HG03066 (cell line): ENCODE measurements at regions not wholly inside any gene's neighbourhood (a gene's known extent, or its start where the extent isn't known, plus 50 kb on each side); places are given as distances from the start of the nearest gene placed in this dataset.

Experiments used
- ATAC-seq: cut with Tn5 transposase; IDR thresholded peaks from one replicate; pipeline ENCODE4 v1.9.1; 2021; ENCODE audit warnings: low read depth; ENCODE audit not compliant: unreplicated experiment

DNA sequence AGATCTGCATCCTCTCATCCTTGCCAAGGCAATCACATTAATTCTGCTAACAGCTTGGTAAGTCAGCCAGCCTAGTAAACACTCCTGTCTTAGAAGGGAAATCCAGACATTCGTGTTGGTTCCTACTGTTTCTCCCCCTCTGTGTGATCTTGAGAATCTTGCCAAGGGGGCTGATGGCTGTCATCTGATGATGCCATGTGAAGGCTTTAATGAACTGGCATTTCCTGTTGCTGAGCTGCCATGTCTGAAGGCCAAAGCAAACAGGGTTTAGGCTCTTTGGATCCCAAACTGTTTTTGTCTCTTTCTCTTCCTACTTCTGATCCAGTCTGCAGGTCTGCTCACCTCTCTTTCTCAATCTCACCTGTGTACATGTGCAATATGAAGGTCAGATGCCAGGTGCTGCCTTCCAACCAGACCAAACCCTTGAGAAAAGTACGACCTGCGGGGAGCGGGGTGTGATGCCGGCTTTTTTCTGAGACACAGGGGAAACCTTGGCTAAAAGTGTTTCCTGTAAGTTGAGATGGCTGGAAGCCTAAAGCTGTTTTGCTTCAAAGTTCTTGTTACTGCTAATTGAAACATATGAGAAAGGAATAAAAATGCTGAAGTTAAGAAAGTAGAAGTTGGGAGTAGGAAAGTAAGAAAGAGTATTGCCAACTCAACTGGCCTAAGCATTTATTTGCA lies 532.9 kb downstream of the ANKRD50 start:
- no peak for ATAC-seq

DNA sequence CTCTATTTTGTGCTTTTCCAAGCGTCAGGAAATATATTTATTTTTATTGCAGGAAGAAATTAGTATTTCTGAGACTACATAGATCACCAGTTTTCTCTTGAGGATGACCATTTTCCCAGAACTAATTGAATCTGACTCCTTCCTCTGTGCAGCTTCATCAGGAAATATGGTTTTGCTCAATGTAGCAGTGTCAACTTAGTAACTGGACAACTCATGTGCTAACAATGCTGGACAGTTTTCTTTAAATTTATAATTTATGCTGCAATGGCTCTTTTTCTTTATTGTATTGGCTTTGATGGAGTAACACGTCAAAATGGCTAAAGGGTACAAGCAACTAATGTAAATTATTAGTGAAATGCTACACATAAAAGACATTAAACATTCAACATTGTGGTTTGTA lies 531.5 kb downstream of the ANKRD50 start:
- no peak for ATAC-seq

DNA sequence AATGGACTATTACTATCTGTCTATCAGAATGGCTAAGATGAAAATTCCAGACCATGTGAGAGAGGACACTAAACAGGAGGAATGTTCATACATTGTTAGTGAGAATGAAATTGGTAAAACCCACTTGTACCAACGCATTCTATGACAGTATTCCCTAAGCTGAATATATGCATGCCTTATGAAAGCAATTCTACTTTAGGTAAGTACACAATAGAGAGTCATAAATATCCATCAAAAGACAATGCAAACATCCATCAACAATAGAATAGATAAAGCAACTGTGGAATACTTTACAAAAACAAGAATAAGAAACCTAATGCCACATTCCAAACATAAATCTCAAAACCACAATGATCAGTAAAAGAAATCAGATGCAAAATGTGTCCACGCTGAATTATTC lies 529.3 kb downstream of the ANKRD50 start:
- no peak for ATAC-seq

- no peak for ATAC-seq
These were observed 528.6 kb downstream of the ANKRD50 start for GRCh38 chr4:124183926-124184325.

- ATAC-seq, result no peak
These were observed 527.7 kb downstream of the ANKRD50 start for GRCh38 chr4:124184792-124185191.

- ATAC-seq, result no peak
These were observed 523.9 kb downstream of the ANKRD50 start for GRCh38 chr4:124188595-124188994.

DNA sequence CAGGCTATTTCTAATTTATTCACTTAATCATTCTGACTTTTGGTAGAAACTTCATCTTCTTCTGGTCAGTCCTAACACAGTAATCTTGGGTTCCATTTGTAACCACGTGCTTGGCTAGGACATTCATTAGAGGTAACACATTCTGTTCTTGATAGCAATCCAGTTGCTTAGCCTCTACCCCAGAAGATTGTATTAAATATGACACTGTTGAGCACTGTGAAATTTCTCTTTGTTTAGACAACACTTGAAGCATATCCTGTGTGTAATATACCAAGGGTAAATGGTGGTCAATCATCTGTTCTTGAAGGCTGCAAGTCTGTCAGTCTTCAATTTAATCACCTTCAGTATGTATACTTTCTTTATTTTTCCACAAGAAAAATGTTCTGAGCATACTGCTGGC lies 523.0 kb downstream of the ANKRD50 start:
- no peak for ATAC-seq

- no peak for ATAC-seq
These were observed 521.2 kb downstream of the ANKRD50 start for GRCh38 chr4:124191329-124191728.

GRCh38 chr4:124192544-124192943 lies 520.0 kb downstream of the ANKRD50 start:
- ATAC-seq, result no peak

DNA sequence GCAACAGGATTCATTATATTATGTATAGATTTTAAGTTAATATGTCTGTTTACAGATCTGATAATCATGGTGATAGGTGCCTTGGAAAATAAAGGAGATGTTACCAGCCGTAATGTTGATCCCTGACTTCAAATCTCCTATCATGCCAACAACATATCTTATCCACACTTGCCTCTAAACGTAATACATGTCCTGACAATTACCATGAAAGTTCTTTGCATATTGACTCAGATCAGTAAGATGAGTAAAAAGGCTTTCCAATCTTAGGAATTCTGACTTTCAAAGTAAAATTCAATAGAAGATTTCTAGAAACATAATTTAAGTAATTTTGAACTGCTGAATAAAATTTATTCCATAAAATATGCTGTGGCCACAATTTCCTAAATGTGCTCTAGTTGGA lies 513.3 kb downstream of the ANKRD50 start:
- no peak for ATAC-seq

DNA sequence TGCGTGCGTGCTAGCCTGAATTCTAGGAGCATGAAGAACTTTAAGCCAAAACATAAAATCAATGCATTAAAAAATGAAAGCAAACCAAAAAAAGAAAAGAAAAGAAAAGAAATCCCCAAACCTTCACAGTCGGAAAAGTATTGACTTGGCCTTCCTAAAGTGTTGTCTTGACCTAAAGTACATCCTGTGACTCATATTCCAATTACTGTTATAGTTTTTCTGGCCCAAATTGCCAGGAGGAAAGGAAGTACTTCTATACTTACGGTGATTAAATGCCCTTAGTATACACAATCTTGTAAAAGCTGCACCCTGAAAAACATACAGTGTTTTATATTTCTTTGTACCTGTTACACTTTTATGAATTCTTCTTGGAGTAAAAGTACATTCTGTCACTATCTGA lies 512.8 kb downstream of the ANKRD50 start:
- ATAC-seq, result no peak

- no peak for ATAC-seq
These were observed 510.9 kb downstream of the ANKRD50 start for GRCh38 chr4:124201636-124202035.

DNA sequence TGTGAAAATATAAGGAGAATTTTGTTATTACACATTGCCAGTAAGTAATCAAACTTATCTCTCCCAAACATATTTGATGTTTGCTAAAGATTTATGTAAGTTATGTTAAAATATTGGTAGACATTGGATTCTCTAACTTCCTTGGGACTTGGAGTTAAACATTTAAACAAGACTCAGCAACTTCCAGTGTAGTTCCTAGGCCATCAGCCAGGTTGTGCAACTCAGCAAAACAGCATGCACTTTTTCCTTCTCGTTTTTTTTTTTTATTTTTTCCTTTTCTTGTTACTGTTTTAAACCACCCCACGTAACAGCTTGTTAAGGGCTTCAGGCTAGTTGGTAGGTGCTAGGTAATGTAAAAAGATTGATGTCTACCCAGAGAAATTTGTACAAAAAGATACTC lies 510.4 kb downstream of the ANKRD50 start:
- ATAC-seq, result no peak

- ATAC-seq, result no peak
These were observed 508.8 kb downstream of the ANKRD50 start for GRCh38 chr4:124203613-124204238.

- ATAC-seq, result no peak
These were observed 505.5 kb downstream of the ANKRD50 start for GRCh38 chr4:124206779-124207605.

DNA sequence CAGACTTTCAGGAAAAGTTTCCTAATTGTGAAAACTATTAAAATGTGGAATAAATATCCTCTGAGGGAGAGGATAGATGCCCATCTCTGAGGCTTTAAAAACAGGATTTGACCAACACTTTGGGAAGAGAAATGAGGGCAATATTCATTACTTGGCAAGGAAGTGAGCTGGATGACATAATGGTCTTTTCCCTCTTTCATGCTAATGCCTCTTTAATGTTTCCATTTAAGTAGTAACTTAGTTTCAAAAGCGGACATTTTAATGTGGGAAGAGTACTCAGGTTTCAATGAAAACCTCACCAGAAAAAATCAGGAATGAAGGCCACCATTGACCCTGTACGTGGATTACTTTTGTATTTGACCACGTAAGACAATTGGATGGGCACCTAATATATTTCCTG lies 503.3 kb downstream of the ANKRD50 start:
- no peak for ATAC-seq

GRCh38 chr4:124209626-124210025 lies 502.9 kb downstream of the ANKRD50 start:
- no peak for ATAC-seq

- no peak for ATAC-seq
These were observed 501.8 kb downstream of the ANKRD50 start for GRCh38 chr4:124210746-124211145.

GRCh38 chr4:124212815-124213630 lies 499.5 kb downstream of the ANKRD50 start:
- no peak for ATAC-seq

DNA sequence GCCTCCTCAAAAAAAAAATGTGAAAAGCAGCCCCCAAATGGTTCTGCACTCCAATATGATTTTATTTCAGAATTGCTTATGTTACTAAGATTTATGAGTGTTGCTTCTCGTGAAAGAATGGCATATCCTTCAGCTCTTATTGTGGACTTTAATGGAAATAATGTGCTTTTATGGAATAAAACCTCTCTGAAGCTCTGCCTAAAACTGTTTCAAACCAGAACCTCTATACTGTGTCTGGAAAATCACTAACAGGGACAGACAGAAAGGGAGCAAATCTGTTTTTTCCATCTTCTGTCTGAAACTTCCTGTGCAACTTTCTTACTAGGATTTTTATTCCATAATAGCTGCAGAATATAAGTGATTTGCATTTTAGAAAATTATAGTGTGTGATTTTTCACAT lies 493.1 kb downstream of the ANKRD50 start:
- no peak for ATAC-seq

DNA sequence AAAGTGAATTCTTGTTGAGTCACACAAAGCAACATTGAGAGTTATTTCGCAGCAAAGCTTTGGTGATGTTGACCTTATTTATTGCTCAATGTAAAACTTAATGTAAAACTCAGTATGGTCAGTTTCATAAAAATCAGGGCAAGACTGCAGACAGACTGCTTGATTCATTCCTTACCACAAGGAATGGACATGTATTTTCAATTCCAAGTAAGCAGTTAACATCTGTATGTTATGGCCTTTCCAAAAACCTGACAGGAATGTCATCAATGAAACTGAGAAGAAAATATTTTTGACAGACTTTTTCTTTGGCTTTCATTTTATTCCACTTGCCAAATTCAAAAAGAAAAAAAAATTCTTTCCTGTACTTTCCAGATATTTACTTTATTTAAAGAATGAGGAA lies 488.3 kb downstream of the ANKRD50 start:
- no peak for ATAC-seq
